CD4-positive, alpha-beta T cell (primary cell): ENCODE measurements at regions not wholly inside any gene's neighbourhood (a gene's known extent, or its start where the extent isn't known, plus 50 kb on each side); places are given as distances from the start of the nearest gene placed in this dataset.

ENCODE experiments used
- ATAC-seq: fragments of 200-7000 bp; cut with Tn5 transposase; one replicate; pipeline ENCODE4 v1.10.0; 2022; ENCODE audit warnings: mild to moderate bottlenecking; ENCODE audit not compliant: poor library complexity
- CTCF ChIA-PET: fragments of 350-600 bp; sonication (Branson Sonifier 250); formaldehyde crosslinking; loops from one replicate; lab custom pipeline; 2021; ENCODE audit warnings: antibody characterized with exemption, inconsistent platforms; lab: Charles Lee
- POLR2A ChIA-PET: fragments of 350-600 bp; sonication (Branson Sonifier 250); formaldehyde crosslinking; loops from one replicate; lab custom pipeline; 2021; ENCODE audit warnings: antibody characterized with exemption, inconsistent platforms; lab: Charles Lee
- DNase-seq, 14 experiments: peaks; one replicate each; pipeline ENCODE4 v3.0.0-alpha.2; 2013 to 2020; ENCODE audit warnings: mixed read lengths in 2 of 14
- H3K27ac ChIP-seq, 2 donors: one replicate each; pipeline versions ENCODE4 v1.5.1 to v1.7.0; 2013; ENCODE audit warnings: low read length in 2 of 2, low read depth in 1 of 2, mild to moderate bottlenecking in 1 of 2
- H3K27me3 ChIP-seq, 2 experiments: 1 replicate in 1 of 2; 2 replicates in 1 of 2; pipeline versions ENCODE4 v1.6.1 to v1.7.0; 2013; ENCODE audit warnings: low read length in 2 of 2, control low read depth in 1 of 2, mild to moderate bottlenecking in 1 of 2, moderate library complexity in 1 of 2; ENCODE audit not compliant: insufficient read depth in 2 of 2, control insufficient read depth in 1 of 2
- H3K36me3 ChIP-seq: one replicate; pipeline ENCODE4 v1.6.1; 2013; ENCODE audit warnings: low read length, control low read depth; ENCODE audit not compliant: insufficient read depth
- H3K4me1 ChIP-seq: one replicate; pipeline ENCODE4 v1.6.1; 2013; ENCODE audit warnings: low read length, control low read depth; ENCODE audit not compliant: insufficient read depth
- H3K4me3 ChIP-seq: one replicate; pipeline ENCODE4 v1.5.1; 2013; ENCODE audit warnings: mild to moderate bottlenecking, low read length, moderate library complexity
- H3K9me3 ChIP-seq, 2 experiments: 1 replicate in 1 of 2; 2 replicates in 1 of 2; pipeline versions ENCODE4 v1.6.1 to v1.7.0; 2013; ENCODE audit warnings: low read length in 2 of 2, mild to moderate bottlenecking in 2 of 2, control low read depth in 1 of 2, moderate library complexity in 1 of 2; ENCODE audit not compliant: control insufficient read depth in 1 of 2, insufficient read depth in 1 of 2
- H3K27ac Mint-ChIP-seq: one replicate; pipeline ENCODE4 v1.8.0; 2020; ENCODE audit warnings: mixed read lengths
- H3K27me3 Mint-ChIP-seq: one replicate; pipeline ENCODE4 v1.8.0; 2021; ENCODE audit warnings: mixed read lengths
- H3K36me3 Mint-ChIP-seq: one replicate; pipeline ENCODE4 v1.8.0; 2021; ENCODE audit warnings: low read depth, mixed read lengths
- H3K4me1 Mint-ChIP-seq: one replicate; pipeline ENCODE4 v1.8.0; 2021; ENCODE audit warnings: low read depth, mixed read lengths
- H3K4me3 Mint-ChIP-seq: one replicate; pipeline ENCODE4 v1.8.0; 2020; ENCODE audit warnings: mild to moderate bottlenecking, mixed read lengths
- H3K9me3 Mint-ChIP-seq: one replicate; pipeline ENCODE4 v1.8.0; 2020; ENCODE audit warnings: mixed read lengths
- intact Hi-C, 2 experiments: fragments of 100-400 bp; cut with DNase I in 1 of 2; cut with micrococcal nuclease in 1 of 2; formaldehyde crosslinking; loops; one replicate each; pipeline versions ENCODE4 v1.15.1 to v1.9.0; 2023 to 2025; cut with DNase I, micrococcal nuclease
- TF ChIP-seq, protein P1 (sequence below): fragments of 200-600 bp; IDR thresholded peaks from one replicate; pipeline ENCODE4 v1.8.0; 2022; ENCODE audit warnings: antibody characterized with exemption, mild to moderate bottlenecking

DNA sequence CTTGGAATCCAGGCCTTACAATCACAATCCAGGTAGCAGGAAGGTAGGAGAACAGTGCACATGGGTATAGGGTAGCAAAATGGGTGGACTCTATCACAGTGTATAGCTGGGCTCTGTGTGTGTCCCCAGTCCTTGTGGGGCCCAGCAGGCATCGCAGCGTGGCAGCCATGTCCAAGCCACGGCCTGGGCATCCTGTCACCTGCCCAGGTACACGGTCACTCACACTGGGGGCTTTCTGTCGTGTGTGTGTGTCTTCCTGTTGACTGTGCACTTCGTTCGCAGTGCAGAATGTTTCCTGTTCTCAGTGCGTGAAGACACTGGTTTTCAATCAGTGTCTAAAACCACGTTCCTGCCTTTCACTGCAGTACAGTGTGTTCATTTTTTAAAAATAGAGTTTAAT lies 523.2 kb upstream of the JARID2 start:
- no peaks in the 10 kb centered on the region for H3K36me3 Mint-ChIP-seq
- H3K27ac Mint-ChIP-seq, result peak overlapping the region; percentile 55
- Histone ChIP-seq H3K36me3 (no peaks in the 10 kb centered on the region), H3K9me3 (no peaks in the 10 kb centered on the region), H3K4me1 (peaks cover 32% of the 10 kb centered on the region), H3K27ac (peak overlapping the region in 1 of 2 donors; percentile 29), H3K27me3 (no peaks in the 10 kb centered on the region), H3K4me3 (no peak overlapping the region)
- DNase-seq, result peak in 5 of 14 experiments; percentile 7 to 53 (median 40)
- H3K9me3 Mint-ChIP-seq, result no peaks in the 10 kb centered on the region
- peaks cover 57% of the 10 kb centered on the region for H3K4me1 Mint-ChIP-seq
- H3K4me3 Mint-ChIP-seq, result no peak overlapping the region
- intact Hi-C loops, result no loop called here
- ChIA-PET CTCF (no interaction called here), POLR2A (no interaction called here)
- H3K27me3 Mint-ChIP-seq, result no peaks in the 10 kb centered on the region
- ATAC-seq, result peak; percentile 56
- TF ChIP-seq, protein P1, sequence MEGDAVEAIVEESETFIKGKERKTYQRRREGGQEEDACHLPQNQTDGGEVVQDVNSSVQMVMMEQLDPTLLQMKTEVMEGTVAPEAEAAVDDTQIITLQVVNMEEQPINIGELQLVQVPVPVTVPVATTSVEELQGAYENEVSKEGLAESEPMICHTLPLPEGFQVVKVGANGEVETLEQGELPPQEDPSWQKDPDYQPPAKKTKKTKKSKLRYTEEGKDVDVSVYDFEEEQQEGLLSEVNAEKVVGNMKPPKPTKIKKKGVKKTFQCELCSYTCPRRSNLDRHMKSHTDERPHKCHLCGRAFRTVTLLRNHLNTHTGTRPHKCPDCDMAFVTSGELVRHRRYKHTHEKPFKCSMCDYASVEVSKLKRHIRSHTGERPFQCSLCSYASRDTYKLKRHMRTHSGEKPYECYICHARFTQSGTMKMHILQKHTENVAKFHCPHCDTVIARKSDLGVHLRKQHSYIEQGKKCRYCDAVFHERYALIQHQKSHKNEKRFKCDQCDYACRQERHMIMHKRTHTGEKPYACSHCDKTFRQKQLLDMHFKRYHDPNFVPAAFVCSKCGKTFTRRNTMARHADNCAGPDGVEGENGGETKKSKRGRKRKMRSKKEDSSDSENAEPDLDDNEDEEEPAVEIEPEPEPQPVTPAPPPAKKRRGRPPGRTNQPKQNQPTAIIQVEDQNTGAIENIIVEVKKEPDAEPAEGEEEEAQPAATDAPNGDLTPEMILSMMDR, result no peak

DNA sequence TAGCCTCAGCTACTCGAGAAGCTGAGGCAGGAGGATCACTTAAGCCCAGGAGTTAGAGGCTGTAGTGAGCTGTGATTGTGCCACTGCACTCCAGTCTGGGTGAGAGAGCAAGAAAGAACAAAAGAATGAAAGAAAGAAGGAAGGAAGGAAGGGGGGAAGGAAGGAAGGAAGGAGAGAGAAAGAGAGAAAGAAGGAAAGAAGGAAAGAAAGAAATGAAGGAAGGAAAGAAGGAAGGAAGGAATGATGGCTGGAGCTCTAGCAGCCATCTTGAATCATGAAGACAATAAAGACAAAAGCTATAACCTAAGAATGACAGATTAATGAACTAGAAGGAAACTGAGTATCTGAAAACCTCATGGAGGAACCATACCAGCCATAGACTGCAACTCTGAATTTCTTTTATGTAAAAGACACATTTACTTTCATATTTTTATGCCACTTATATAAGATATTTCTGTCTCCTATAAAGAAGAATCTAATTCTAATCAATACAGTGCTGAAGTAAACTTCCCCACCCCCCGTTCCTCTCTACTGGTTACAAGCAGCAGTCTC lies 522.3 kb upstream of the JARID2 start:
- no peak overlapping the region for H3K4me3 ChIP-seq
- ChIA-PET POLR2A (no interaction called here), CTCF (no interaction called here)
- DNase-seq (no peak), ATAC-seq (no peak)
- no peak overlapping the region for H3K4me3 Mint-ChIP-seq
- H3K27ac ChIP-seq, result no peak overlapping the region
- H3K36me3 Mint-ChIP-seq, result no peaks in the 10 kb centered on the region
- H3K27me3 ChIP-seq, result no peaks in the 10 kb centered on the region
- TF ChIP-seq, protein P1, result no peak
- H3K9me3 Mint-ChIP-seq, result no peaks in the 10 kb centered on the region
- H3K4me1 Mint-ChIP-seq, result peaks cover 62% of the 10 kb centered on the region
- intact Hi-C loops, result no loop called here
- no peaks in the 10 kb centered on the region for H3K27me3 Mint-ChIP-seq
- peaks cover 38% of the 10 kb centered on the region for H3K4me1 ChIP-seq
- H3K9me3 ChIP-seq, result no peaks in the 10 kb centered on the region
- no peaks in the 10 kb centered on the region for H3K36me3 ChIP-seq
- no peak overlapping the region for H3K27ac Mint-ChIP-seq

DNA sequence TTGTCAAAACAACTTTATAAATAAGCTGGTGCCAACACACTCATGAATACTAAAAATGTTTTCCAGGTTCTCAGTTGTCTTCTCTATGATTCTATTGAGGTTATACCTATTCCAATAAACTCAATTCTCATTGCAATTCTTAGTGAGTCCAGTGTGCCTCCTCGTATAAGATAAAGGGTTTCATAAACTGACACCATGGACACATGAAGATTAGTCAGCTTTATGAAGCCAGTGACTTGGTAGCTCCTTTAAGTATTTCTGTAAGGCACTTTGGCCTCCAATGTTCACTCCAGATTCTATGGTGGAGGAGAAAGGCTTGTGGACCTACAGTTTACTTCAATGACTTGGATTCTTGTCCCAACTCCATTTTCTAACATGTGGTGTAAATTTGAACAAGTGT lies 521.3 kb upstream of the JARID2 start:
- Mint-ChIP-seq H3K27ac (no peak overlapping the region), H3K9me3 (no peaks in the 10 kb centered on the region), H3K27me3 (no peaks in the 10 kb centered on the region), H3K36me3 (no peaks in the 10 kb centered on the region), H3K4me1 (peaks cover 64% of the 10 kb centered on the region), H3K4me3 (no peak overlapping the region)
- Histone ChIP-seq H3K27me3 (no peaks in the 10 kb centered on the region), H3K4me3 (no peak overlapping the region), H3K36me3 (no peaks in the 10 kb centered on the region), H3K27ac (no peak overlapping the region), H3K4me1 (peaks cover 43% of the 10 kb centered on the region), H3K9me3 (no peaks in the 10 kb centered on the region)
- ChIA-PET CTCF (no interaction called here), POLR2A (no interaction called here)
- TF ChIP-seq, protein P1, result no peak
- DNase-seq (no peak), ATAC-seq (no peak)
- intact Hi-C loops, result no loop called here
